Stimulated activated CD4-positive, alpha-beta T cell treated with anti-CD3 and anti-CD28 coated beads, Interleukin-4, amount 100 ng/mL, for 24 hours (primary cell): ENCODE measurements at regions not wholly inside any gene's neighbourhood (a gene's known extent, or its start where the extent isn't known, plus 50 kb on each side); places are given as distances from the start of the nearest gene placed in this dataset.

Source experiments
- DNase-seq: peaks from one replicate; pipeline ENCODE4 v3.0.0-alpha.2; 2020

DNA sequence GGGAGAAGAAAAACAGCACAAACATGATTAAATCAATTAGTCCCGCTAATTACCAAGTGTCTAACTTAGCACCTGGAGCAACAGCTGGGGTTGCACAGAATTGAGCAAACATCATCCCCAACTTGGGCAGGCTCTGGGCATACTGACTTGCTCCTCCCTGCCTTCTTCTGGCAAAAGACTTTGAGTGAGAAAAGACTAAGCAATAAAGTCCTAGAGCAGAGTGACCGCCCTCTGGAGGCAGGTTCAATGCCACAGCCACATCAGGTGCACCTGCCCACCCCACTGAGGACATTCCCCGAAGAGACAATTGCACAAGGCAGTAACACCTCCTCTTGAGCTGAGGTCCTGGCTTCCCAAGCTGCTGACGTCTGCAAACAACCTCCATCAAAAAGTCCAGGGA lies 358.3 kb downstream of the SOX9 start:
- no peak for DNase-seq

DNA sequence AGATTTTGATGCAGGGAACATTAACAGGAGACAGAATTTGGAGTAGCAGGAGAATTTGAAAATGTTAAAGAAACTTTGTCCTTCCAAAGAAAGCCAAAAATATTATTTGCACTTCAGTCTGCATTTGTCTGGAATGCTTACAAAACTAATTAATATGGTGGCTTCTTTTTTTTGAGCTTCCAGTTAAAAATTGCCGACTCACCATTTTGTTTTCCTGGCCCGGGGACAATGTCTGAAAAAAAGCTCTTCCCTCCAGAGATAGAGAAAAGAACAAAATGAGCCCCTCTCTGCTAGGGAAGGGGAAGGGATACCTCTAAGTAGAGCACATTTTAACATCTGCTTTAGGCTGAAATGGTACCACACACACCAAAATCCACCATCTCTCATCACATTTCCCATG lies 360.8 kb downstream of the SOX9 start:
- no peak for DNase-seq

DNA sequence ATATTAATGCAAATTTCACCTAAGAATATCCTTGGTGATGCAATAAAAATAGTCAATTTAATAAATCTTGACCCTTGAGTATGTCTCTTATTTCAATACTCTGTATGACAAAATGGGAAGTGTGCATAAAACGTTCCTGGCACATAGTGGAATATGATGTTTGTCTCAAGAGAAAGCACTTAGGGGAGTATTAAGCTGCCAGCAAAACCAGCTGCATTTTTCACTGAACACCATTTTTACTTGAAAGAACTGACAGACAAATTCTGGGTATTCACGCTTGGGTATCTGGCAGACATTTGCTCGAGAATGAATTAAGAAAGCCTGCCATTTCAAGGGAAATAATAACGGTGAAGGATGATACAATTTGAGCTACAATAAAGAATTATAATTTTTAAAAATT lies 364.8 kb downstream of the SOX9 start:
- DNase-seq = no peak

DNA sequence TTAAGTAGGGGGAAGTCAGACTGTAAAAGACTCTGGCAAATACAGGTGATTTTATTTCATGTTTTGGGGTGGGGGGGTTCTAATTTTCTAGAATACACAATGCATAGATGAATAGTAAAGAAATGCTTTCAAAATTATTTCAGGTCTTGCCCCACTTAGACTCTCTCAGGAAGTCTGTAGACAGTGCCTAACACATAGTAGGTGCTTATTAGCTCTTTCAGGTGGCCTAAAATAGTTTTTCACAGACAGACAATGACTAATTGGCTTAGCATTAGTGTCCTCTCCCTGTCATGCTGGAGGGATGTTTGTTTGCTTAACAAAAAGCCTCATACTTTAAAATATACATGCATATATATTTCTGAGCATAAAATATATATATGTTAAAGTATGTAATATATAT lies 366.0 kb downstream of the SOX9 start:
- DNase-seq = no peak

DNA sequence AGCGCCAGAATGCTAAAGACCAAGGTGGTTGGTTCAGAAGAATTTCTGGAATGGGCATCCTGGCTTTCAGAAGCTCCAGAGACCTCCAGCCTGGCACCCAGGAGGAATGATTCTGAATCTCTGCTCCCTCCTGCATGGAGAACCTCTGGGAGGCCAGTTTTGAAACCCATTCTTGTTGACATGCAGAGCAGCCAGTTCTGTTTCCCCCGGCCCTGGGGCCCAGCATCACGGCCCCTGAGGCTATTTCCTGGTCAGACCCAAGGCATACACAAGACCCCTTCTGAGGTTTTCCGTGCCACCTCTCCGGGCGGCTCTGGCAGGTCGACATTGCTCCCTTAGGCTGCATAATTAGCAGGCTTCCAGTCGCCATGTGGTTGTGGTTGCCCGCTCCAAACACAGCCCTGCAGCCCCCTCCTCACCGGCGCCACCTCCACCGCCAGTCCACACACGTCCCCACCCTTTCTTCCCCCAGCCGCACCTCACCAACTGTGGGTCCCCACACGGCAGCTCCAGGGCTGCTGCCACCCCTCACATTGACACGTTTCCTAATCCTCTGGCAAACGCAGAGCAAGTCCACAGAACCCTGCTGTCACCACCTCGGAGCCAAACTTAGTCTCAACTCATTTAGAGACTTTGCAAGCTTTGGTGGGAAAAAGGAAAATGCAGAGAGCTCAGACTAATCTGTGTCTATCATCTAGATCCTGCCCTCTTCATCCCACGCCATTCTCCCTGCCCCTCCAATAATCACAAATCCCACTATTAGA lies 367.1 kb downstream of the SOX9 start:
- DNase-seq = no peak

DNA sequence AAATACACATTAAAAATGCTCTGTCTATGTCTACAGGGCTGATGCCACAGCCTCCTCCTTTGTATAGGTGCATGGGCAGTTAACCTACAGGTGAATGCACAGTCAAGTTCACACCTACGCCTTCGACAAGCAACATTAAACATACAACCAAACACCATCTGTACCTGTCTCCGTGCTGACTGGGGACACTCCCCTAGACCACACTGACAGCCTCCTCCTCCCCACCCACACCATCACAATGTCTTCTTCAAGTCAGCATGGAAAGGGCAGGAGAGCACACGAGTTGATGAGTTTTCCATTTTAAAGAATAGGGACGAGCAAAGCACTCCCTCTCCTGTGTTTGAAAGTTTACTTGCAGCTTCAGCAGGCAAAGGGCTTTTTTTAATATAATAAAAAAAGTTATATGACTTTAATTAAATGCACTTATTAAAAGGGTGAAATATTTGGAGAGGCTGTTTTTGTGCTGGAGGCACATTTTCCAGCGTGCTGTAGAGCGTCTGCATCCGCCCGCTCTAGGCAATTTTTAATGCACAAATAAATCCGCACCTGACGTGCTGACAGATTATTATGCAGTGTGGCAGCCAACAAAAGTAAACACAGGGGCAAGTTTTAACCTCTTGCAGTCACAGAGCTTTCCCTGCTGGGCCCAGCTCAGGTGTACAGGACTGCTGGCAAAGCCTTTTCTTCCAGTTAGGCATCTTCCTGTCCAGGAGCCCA lies 367.9 kb downstream of the SOX9 start:
- DNase-seq = no peak

DNA sequence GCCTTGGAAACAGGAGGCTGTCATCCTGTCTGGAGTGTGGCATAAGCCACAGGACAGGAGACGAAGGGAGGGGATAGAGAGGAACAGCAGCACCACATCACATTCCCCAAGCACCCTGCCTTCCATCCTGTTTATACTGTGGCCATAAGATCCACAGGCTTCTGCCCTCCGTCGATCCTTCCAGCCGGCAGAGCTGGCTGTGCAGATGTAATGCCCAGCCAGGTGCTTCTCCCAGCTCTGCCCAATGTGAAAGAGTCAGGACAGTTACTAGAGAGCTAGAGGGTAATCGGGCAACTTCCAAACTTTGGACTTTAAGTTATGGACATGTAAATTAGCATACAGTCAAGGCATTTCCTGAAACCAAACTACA lies 368.4 kb downstream of the SOX9 start:
- no peak for DNase-seq

DNA sequence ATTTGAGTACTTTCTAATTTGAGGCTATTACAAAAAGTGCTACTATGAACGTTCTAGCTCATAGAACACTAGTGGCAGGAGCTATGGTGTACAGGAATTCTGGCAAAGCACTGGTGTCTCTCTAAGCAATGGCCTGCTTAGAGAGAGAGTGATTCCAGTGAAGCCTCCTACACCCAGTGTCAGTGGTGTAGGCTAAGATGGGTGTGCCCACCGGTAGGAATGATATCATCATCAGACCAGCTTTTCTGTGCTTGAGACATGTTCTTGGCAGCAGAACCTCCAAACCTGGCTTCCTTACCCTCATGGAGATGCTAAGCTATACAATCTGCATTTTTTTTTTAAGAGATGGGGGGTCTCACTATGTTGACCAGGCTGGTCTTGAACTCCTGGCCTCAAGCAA lies 370.3 kb downstream of the SOX9 start:
- DNase-seq = no peak

DNA sequence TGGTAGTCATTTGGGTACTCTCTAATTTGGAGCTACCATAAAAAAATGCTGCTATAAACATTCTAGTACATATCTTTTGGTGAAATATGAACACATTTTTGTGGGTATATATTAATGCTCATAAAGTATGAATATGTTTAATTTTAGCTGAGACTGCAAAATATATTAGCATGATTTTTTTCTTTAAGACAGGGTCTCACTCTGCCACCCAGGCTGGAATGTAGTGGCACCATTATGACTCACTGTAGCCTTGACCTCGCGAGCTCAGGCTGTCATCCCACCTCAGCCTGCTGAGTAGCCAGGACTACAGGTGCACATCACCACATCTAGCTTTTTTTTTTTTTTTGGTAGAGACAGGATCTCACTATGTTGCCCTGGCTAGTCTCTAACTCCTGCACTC lies 371.7 kb downstream of the SOX9 start:
- DNase-seq = no peak

DNA sequence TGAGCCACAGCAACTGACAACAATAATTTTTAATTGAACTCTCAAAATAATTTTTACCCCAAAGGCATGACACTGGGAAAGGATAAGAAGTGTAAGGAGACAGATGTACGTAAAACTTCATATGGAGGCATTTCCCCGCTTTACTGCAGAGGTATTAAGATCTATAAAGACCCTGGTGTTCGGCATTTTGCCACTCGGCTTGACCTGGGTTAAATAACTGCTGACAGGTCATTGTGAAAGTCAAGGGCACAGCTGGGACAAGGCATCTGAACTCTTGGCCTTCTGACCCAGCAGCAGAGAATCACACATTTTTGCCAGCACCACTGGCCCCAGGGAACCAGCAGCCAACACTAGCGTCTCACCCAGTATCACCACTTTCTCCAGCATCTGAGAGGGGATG lies 372.1 kb downstream of the SOX9 start:
- no peak for DNase-seq

DNA sequence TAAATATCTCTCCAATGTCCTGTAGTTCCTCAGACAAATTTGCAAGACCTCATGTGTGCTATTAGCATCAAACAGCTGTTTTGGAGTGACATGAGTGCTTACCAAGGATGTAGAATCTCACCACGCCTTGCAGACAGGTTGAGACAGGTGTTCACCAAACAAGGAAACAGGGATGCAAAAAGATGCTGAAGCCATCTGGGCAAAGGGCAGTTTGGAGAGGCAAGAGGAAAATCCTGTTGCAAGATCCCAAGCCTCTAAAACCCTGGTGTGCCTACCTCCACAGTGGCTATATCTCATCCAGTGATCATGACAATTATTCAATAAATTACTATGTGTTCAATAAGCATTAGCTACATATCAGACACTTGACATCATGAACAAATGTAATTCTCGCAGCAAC lies 373.7 kb downstream of the SOX9 start:
- DNase-seq = no peak

DNA sequence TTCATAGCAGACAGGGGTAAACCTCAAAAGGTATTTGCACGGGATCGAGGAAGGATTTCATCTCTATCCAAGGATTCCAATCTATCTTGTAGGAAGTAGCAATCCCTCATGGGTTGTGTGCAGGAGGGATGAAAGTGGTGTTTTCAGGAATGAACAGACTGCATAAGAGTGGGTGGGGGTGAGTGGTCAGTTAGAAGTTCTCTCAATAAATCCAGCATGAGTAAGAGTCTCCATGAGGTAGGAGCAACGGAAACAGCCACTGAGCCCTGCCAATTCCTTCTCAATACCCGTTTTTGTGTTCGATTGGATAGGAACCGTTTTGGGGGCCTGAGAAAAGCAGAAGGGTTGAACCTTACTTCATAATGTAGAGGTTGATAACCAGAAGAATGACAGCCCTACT lies 375.6 kb downstream of the SOX9 start:
- no peak for DNase-seq

DNA sequence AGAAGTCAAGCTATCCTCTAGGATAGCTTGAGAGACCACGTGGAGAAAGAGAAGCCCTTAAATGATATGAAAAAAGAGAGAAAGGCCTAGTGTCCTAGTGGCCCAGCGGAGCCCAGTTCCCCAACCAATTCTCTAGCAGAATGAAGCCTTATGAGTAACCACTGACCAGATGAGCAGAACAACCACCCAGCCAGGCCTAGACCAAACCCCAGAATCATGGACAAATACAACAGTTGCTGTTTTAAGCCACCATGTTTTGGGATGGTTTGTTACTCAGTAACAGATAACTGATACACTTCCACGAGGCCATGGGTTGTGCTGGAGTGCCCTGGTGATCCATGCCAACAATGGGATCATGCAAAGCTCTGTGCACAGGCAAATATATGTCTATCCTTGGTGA lies 377.1 kb downstream of the SOX9 start:
- no peak for DNase-seq

DNA sequence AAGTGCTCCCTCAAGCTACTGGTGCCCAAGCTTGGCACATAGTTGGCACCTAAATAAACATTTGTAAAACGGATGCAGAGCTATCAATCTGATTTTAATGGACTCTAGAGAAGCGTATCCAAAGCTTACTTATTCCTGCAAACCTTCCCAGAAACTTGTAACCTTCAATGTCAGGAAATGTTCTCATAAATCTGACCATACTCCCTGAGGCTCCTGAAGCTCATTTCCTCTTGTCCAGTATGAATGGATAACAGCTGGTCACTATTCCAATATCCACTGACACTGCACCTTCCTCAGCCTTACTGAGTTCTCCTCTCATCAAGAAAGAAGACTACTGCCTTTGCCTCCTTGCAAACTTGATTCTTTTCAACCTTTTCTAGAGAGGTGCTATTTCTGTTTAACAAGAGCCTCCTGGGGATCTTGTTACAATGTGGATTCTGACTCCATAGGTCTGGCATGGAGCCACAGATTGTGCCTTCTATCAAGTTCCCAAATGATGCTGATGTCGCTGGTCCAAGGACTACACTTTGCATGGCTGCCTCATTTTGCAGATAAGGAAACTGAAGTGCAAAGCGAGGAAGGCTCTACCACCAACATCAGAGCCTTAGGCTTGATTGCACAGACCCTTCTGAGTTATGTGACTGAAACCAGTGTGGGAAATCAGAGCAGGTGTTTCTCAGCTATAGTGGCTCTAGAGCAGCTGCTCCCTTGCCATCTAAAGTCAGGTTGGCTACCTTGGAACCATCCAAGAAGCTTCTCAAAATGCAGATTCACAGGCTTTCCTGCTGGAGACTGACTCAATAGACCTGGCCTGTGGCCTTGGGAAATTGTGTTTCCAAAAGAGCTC lies 377.8 kb downstream of the SOX9 start:
- DNase-seq = no peak

DNA sequence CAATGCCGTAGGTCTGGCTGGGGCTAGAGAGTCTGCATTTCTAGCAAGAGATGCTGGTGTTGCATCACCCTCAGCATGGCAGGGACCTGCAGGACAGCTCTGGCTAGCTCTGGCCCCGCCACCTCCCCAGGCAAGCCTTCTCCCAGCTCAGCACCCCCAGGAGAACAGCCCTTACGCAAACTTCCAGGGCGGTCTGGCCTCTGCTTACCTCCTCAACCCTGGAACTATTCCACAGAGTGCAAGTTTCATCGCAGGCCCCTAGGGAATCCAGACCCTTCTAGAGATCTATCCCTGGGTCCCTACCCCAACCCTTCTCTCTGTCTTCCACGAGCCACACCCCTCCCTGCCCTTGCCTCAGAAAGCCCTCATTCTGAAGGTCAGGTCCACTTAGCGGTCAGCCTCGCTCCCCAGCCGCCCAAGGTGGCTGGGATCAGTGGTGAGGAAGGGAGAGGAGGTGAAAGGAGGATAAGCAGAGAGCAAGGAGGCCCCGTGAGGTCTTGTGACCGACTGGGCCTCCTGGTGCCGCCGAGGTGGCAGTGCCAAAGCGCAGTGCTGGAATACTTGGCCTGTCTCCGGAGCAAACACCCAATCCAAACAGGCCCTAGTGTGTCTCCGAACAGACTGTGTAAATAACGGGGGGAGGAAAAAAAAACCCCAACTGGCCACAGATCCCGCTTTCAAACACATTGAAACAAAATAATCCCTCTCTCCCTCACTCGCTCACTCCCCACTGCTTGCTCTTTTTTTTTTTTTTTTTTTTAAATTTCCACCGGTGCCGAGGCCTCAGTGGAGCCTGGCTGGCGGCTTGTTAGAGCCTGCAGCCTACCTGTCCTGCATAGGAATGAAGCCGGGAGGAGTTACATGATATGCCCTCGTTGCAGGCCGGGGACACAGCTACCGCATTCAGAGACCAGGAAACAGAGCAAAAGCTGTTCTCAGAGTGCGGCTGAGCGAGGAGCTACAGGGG lies 380.9 kb downstream of the SOX9 start:
- no peak for DNase-seq

DNA sequence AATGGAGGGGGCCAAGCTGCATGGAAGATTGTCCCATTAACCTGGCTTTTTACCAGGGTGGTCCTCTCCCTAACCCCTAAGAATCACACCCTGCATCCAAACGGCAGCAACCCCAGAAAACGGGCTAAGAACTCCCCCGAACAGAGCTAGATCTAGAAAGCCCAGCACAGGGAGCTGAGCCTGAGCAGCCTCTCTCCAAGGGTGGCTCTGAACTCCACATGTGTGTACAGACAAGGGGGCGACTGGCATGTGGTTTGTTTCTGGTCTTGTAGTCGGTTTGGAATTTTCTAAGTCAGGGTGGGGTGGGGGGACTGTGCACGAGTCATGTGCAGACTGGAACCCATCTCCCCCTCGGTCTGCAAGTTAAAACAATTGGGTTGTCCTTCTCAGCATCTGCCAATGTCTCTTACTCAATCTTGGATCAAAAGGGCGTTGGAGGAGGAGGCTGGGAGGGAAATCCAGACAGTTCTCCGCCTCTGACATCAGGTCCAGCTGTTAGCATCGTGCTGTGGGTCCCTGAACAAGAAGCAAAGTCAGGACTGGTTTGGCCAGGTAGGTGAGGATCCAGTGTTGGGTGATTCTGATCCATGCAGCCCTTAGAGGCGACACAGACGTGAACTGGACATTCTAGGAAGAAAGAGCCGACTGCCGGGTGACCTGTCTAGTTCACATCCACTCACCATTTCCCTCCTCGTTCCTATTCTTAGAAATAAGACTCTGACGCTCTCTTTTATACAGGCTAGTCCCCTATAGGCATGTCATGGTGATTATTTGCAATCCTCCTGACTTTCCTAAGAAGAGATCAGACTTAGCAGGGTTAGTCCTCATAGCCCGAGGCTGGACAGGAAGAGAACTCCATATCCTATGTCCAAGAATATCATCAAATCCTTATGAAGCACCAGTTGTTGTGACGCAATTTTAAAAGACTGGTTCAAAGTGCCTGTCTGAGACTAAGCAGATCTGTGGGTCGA lies 381.8 kb downstream of the SOX9 start:
- no peak for DNase-seq

DNA sequence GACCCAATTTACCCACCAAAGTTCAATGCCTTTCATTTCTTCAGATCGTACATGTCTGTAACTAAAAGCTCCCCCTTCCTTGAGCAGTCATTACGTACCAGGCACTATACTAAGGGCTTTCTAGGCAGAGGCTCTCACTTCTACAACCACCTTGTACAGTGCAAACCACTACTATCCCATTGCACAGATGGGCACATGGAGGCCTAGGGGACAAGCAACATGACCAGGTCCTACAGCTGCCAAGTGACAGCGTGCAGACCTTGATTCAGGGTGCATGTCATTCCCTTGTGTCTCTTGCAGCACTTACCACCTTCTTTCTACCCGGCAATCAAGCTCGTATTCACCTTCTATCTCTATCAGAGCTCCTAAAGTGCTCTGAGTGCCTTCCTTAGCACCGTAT lies 382.7 kb downstream of the SOX9 start:
- no peak for DNase-seq

DNA sequence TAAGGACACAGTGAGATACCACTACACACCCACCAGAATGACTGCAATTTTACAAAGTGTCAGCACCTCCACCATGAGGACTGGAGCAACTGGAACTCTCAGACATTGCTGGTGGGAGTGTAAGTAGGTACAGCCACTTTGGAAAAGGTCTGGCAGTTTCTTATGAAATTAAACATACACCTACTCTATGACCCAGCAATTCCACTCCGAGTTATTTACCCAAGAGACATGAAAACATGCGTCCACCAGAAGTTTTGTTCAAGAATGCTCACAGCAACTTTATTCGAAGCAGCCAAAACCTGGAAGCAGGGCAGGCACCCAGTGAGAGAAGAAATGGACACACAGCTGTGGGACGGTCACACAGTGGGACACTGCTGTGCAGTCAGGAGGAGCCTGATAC lies 384.0 kb downstream of the SOX9 start:
- DNase-seq = no peak

DNA sequence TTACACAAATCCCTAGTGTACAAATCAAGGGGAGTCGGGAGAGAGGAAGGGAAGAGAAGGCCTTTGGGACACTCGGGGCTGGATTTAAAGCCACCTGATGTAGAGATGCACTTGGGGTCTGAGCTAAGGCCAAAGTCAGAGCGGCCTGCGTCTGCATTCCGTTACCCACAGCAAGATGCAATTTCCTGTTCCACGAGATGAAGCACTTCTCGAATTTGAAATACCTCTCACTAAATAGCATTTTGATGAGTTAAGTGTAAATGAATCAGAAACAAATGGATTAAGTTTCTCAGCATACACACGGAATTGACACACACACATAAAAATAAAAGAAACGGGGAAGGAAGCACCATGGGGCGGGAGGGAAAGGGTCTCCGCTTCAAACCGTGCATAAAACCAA lies 386.0 kb downstream of the SOX9 start:
- DNase-seq = no peak

DNA sequence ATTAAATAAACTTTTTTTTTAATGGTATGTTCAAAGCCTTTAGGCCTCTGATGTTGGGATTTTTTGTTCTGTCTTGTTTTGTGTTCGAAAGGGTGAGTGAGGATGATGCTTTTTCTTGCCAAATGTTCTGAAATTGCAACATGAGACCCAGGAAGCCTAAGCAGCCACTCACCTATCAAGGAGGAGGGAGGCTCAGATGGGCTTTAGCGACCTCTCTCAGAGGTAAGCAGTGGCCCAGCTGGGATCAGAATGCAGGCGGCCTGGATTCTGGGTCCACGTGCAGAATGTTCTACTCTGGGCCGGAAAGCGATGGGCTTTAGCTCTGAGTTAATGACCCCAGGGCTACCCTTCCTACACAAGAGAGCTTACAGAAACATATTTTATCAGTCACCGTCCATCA lies 386.6 kb downstream of the SOX9 start:
- DNase-seq = no peak

DNA sequence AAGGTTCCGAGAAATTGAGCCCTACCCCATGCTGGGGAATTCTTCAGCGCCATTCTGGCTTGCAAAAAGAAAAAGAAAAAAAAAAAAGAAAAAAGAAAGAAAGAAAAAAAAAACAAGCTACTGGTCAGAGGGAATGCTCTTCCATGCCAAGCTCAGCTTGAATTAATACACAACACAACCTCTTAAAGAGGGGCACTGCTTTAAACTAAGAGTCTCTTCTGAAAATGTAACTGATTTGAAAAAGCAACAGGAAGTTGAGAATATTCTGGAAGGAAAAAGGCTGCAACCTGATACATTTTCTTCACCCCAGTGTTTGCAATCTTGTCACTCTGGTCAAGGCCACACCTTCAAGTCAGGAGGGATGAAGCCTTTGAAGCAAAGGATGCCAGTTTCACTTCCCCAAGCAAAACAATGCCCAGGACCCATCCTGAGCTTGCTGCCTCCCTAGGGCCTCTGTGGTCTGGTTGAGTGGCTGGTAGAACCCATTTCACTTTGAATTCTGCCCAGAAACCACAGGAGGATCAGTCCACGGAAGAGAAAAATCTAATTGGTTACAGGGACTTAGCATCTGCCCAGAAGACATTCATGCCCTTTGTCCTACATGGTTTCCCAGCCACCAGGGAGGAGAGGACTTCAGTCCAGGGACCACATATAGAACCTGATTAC lies 389.7 kb downstream of the SOX9 start:
- DNase-seq = no peak
